GM10847 (cell line): ENCODE measurements at regions not wholly inside any gene's neighbourhood (a gene's known extent, or its start where the extent isn't known, plus 50 kb on each side); places are given as distances from the start of the nearest gene placed in this dataset.
A peak's percentile ranks its signal among the peaks of the same experiment; 100 is the strongest.

ENCODE experiments used
- POLR2A ChIP-seq: IDR thresholded peaks from 2 replicates; pipeline ENCODE4 v1.6.1; 2011; ENCODE audit not compliant: insufficient read length; ENCODE audit errors: extremely low read depth

DNA sequence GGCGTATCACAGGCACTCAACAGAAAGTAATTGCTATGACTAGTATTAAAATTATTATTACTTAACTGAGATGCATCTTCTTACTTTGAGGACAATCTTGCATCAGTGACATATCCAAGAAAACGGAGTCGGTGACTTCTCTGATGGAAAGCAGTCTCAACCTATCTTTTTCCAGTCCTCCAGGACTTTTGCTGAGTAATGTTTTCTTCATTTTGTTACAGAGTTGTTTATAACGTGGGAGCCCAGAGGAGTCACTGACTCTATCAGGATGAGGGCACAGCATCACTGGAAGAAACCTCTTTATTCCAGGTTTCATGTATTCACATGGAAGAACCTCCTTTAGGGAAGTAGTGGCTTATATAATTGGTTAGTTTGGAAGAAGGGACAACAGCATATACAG, 51.5 kb upstream of the MELK start:
- no peak for TF ChIP-seq POLR2A

DNA sequence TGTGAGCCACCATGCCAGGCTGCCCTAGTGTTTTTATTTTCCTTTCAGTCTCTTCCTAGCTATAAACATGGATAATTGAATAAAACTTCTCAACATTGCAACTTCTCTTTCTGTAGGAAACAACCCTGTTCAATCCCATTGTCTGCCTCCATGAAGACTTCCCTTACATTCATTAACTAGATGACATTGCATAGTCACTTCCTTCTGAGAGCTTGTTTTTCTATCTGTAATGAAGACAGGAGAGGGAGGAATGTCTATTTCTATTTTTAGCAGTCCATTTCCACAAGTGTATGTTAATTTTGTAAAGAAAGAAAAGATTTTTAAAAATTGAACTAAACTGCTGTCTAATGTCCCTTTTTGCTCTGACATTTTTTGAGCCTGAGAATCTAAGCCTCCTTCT, 55.6 kb upstream of the MELK start:
- no peak for TF ChIP-seq POLR2A

DNA sequence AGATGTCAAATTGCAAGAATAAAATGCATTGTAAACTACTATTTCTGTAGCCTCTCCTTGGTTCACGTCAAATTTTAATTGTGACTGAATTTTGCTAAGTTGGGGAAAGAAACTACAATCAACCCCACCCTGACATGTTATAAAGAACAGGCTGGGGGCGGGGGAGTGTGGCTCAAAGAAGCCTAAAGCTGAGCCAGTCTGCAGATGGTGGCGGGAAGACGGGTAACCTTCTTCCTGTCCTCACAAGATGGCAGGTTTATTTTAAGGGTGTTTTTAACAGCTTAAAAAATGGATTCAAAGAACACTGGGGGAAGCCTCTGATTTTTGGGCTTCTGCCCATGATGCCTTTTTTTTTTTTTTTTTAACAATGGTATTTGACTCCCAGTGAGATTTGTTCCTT, 68.5 kb upstream of the MELK start:
- TF ChIP-seq POLR2A, result no peak

DNA sequence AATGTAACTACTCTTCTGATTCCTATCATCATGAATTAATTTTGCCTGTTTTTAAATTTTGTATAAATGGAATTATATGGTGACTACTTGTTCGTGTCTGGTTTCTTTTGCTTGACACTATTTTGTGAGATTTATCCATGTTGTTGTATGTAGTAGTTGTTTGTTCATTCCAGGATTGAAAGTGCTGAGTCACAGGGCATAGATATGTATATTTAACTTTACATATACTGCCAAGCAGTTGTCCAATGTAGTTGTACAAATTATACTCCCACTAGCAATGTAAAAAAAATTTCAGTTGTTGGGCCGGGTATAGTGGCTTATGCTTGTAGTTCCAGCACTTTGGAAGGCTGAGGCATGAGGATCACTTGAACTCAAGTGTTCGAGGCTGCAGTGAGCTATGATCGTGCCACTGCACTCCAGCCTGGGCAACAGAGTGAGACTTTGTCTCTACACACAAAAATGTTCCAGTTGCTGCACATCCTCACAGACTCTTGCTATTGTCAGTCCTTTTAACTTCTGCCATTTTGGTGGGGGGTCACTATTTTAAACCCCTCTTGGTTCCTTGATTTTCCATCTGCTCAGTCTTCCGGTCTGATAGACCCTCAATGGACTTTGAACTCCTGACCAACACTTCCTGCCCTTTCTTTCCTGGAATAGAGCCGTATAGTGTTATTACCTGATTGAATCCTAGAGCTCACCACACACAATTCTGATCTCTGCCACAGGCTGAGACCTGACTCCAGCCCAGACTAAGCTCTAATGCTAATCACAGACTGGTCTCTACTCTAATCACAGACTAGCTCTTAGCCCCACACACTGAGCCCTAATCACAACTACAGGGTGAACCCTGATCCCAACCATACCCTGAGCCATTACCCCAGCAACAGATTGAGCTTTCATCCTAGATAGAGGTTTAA, 69.3 kb upstream of the MELK start:
- TF ChIP-seq POLR2A, result no peak

DNA sequence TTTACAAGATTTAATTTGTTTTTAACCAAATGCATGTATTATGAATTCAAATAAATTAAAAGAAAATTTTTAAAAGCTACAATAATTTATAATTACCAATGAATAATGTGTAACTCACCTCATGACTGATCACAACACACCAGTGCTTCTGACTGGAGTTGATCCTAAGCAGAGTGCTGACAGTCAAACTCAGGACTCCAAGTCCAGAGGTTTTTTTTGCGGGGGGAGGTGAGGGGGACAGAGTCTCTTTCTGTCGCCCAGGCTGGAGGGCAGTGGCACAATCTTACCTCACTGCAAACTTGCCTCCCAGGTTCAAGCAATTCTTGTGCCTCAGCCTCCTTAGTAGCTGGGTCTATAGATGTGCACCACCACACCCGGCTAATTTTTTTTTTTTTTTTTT, 71.0 kb upstream of the MELK start:
- TF ChIP-seq POLR2A, result no peak

- no peak for TF ChIP-seq POLR2A
Measured at GRCh38 chr9:36499174-36499890, 73.4 kb upstream of the MELK start.

- TF ChIP-seq POLR2A, result no peak
Measured at GRCh38 chr9:36492865-36493264, 79.8 kb upstream of the MELK start.

DNA sequence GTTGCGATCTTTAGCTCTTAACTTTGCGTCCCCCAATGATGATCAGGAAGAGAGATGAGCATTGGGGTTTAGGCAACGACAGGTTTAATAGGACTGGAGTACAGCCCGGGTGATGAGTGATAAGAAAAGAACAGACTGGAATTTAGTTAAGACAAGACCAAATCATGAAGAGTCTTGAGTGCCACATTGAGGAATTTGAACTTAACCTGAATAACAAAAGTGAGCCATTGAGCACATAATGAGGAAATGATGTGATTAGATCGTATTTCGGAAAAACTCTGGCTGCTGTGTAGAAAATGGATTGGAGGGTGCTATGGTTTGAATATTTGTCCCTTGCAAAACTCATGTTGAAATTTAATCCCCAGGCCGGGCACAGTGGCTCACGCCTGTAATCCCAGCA, 83.2 kb upstream of the MELK start:
- TF ChIP-seq POLR2A, result no peak

GRCh38 chr9:36488389-36488756, 84.3 kb upstream of the MELK start:
- TF ChIP-seq POLR2A, result no peak

- peak; percentile 65 for TF ChIP-seq POLR2A
Measured at GRCh38 chr9:36487482-36488388, 85.0 kb upstream of the MELK start.

- TF ChIP-seq POLR2A, result no peak
Measured at GRCh38 chr9:36486933-36487481, 85.7 kb upstream of the MELK start.

DNA sequence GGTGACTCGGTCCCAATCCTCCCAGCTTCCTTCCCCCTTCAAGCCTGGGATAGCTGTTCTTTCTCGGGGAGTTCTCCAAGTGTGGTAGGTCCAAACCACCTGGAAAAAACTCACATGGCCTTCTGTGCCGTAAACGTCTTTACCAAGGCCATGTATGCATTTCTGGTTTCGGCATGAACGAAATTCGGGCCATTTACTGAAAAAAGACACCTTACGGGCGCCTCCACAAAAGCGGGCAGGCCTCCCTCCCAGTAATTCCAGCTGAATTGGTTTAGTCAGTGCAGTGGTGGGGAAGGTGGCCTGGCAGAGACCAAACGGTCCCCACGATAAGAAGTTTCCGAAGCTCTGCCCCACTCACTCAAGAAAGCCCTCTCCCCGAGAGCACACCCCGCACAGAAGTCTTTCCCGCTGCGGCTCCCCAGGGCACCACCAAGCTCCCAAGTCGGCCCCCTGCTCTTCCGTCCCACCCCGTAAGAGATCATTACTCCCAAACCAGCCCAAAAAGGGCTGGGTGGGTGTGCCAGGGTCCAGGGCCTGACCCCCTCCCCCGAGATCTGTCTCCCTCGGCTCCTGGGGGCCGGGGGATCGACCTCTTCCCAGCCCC, 86.3 kb upstream of the MELK start:
- no peak for TF ChIP-seq POLR2A

DNA sequence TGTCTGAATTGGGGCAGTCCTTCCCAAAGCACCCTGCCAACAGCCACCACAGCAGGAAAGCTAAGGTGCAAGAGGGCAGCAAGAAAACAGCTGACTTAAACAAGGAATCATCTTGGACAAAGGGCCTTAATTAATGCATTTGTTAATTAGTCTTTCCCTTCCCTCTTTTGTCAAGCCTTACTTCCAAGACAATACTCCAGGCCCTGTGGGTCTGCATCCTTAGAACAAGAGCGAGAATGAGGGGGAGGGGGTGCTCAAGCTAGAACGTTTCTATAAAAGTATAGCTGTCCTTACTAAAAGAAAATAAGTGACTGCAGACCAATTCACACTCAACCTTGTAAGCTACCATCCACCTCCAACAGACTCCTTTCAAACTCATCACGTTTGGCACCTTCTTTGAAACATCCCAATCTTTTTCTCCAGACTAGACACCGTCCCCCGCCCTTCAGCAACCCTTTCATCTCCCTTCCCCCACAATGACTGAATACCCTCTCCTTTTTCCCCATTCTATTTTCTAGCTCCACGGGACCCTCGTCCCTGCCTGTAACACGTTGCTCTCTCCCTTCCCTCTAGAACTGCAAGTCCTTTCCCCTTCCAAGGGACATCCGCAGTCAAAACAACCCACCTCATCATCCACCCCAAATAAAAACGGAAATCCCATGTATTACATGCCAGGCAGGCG, 85.7 kb upstream of the RNF38 start:
- TF ChIP-seq POLR2A, result no peak

DNA sequence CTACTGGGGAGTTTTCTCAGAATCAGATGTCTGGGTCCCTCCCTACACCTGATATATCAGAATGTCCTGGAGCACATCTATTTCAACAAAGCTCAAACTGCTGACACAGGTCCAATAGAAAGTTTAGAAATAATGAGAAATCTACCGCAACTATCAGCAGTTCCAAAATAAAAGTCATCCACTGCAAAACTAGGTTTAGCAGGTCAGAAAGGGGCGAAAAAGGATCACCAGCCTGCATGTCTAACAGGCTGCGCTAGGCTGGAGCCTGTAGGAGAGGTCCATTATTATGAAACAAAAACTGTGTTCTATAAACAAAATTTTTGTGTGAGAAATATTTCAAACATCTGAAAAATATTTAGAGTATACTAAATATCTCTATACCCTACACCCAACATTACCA, 84.1 kb upstream of the RNF38 start:
- no peak for TF ChIP-seq POLR2A
